HEK293T (cell line): ENCODE measurements at regions not wholly inside any gene's neighbourhood (a gene's known extent, or its start where the extent isn't known, plus 50 kb on each side); places are given as distances from the start of the nearest gene placed in this dataset.

ENCODE experiments used
- CTCF ChIA-PET: fragments of 350-600 bp; formaldehyde crosslinking; extraction: SDS; loops from one replicate; lab custom pipeline; 2021; ENCODE audit warnings: antibody characterized with exemption, inconsistent platforms; lab: Yijun Ruan, JAX
- POLR2A ChIA-PET: fragments of 350-600 bp; formaldehyde crosslinking; extraction: SDS; loops from one replicate; lab custom pipeline; 2020; ENCODE audit warnings: antibody characterized with exemption, inconsistent platforms; lab: Yijun Ruan, JAX
- DNase-seq: peaks from one replicate; pipeline ENCODE4 v3.0.0; 2012; ENCODE audit warnings: mixed read lengths; ENCODE audit errors: extremely low spot score
- ARNT ChIP-seq: fragments of 450-650 bp; IDR thresholded peaks from 2 replicates; pipeline ENCODE4 v1.6.1; 2017; ENCODE audit warnings: mild to moderate bottlenecking
- BHLHE40 ChIP-seq: fragments of 450-650 bp; IDR thresholded peaks from 2 replicates; pipeline ENCODE4 v1.6.1; 2016; ENCODE audit warnings: mild to moderate bottlenecking, moderate library complexity, borderline replicate concordance
- CTBP1 ChIP-seq: fragments of 450-650 bp; IDR thresholded peaks from 2 replicates; pipeline ENCODE4 v1.6.1; 2016; ENCODE audit warnings: borderline replicate concordance
- ELF4 ChIP-seq: fragments of 450-650 bp; IDR thresholded peaks from 2 replicates; pipeline ENCODE4 v1.6.1; 2017; ENCODE audit warnings: antibody characterized with exemption
- FOXA1 ChIP-seq: fragments of 450-650 bp; IDR thresholded peaks from 2 replicates; pipeline ENCODE4 v1.6.1; 2016; ENCODE audit warnings: mild to moderate bottlenecking
- FOXK2 ChIP-seq: fragments of 450-650 bp; IDR thresholded peaks from 2 replicates; pipeline ENCODE4 v1.6.1; 2016; ENCODE audit warnings: mild to moderate bottlenecking
- FOXM1 ChIP-seq: fragments of 450-650 bp; IDR thresholded peaks from 2 replicates; pipeline ENCODE4 v1.6.1; 2017; ENCODE audit warnings: mild to moderate bottlenecking, borderline replicate concordance
- HDGF ChIP-seq: fragments of 450-650 bp; IDR thresholded peaks from 2 replicates; pipeline ENCODE4 v1.6.1; 2017; ENCODE audit warnings: antibody characterized with exemption, borderline replicate concordance
- L3MBTL2 ChIP-seq: fragments of 450-650 bp; conservative IDR thresholded peaks from 2 replicates; pipeline ENCODE4 v1.6.1; 2016; ENCODE audit warnings: mild to moderate bottlenecking
- LEF1 ChIP-seq: fragments of 450-650 bp; IDR thresholded peaks from 2 replicates; pipeline ENCODE4 v1.6.1; 2017; ENCODE audit warnings: mild to moderate bottlenecking, borderline replicate concordance
- NFRKB ChIP-seq: fragments of 450-650 bp; IDR thresholded peaks from 2 replicates; pipeline ENCODE4 v1.6.1; 2016; ENCODE audit warnings: mild to moderate bottlenecking, moderate library complexity
- PKNOX1 ChIP-seq: fragments of 450-650 bp; IDR thresholded peaks from 2 replicates; pipeline ENCODE4 v1.6.1; 2016
- SP1 ChIP-seq: fragments of 450-650 bp; IDR thresholded peaks from 2 replicates; pipeline ENCODE4 v1.6.1; 2017
- SUZ12 ChIP-seq: fragments of 450-650 bp; IDR thresholded peaks from 2 replicates; pipeline ENCODE4 v1.6.1; 2016; ENCODE audit warnings: mild to moderate bottlenecking
- TARDBP ChIP-seq: fragments of 450-650 bp; IDR thresholded peaks from 2 replicates; pipeline ENCODE4 v1.6.1; 2016
- ZNF384 ChIP-seq: fragments of 450-650 bp; IDR thresholded peaks from 2 replicates; pipeline ENCODE4 v1.6.1; 2016

GRCh38 chr2:6454286-6454990, 411.3 kb downstream of the CMPK2 start:
- DNase-seq: no peak
- POLR2A ChIA-PET: no interaction called here
- TF ChIP-seq ELF4: no peak
- no peak for TF ChIP-seq LEF1
- no peak for TF ChIP-seq ARNT
- TF ChIP-seq NFRKB: no peak
- TF ChIP-seq FOXK2: no peak
- no peak for TF ChIP-seq SUZ12
- TF ChIP-seq CTBP1: no peak
- no peak for TF ChIP-seq SP1
- TF ChIP-seq PKNOX1: no peak
- no peak for TF ChIP-seq TARDBP
- no peak for TF ChIP-seq ZNF384
- no peak for TF ChIP-seq BHLHE40
- TF ChIP-seq FOXA1: no peak
- no peak for TF ChIP-seq HDGF
- TF ChIP-seq FOXM1: no peak
- TF ChIP-seq L3MBTL2: no peak
- CTCF ChIA-PET: no interaction called here

DNA sequence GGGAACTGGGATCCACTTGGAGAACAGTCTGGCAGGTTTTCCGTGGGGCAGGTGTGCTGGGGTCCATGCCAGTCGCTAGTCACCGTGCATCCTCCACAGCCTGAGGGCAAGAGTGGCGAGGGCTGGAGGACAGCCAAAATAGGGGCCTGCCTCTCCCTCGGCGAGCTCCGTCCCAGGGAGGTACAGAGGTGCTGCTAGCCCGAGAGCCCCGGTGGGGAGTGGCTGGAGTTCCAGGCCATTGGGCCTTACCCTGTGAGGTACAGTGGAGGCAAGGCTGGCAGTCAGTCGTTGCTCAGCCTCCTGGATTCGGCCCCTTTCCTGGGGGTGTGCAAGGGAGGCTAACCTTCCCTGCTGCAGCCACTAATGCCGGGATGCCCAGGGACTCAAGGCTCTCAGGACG, 406.6 kb downstream of the CMPK2 start:
- TF ChIP-seq PKNOX1: no peak
- TF ChIP-seq SUZ12: no peak
- TF ChIP-seq ZNF384: no peak
- TF ChIP-seq ARNT: no peak
- TF ChIP-seq HDGF: no peak
- TF ChIP-seq ELF4: no peak
- TF ChIP-seq CTBP1: no peak
- TF ChIP-seq TARDBP: no peak
- TF ChIP-seq SP1: no peak
- no peak for TF ChIP-seq L3MBTL2
- no peak for TF ChIP-seq BHLHE40
- TF ChIP-seq FOXA1: no peak
- TF ChIP-seq FOXK2: no peak
- TF ChIP-seq FOXM1: no peak
- CTCF ChIA-PET: no interaction called here
- POLR2A ChIA-PET: no interaction called here

DNA sequence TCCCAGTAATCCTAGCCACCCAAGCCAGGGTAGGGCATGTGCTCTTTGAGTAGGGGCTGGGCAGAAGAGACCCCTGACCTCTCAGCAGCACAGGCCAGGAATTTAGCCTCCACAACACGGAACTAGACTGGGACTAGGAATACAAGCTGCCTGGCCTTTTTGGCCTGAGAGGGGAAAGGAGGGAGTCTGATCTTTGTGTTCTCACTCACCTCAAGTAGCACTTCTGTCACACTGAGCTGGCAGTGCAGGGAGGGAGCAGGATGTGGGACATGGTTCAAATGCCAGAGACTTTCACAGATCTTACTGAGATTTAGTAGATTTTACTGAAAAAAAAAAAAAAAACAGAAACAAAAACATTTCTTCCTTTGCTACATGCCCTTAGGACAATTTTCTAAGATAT, 395.2 kb downstream of the CMPK2 start:
- CTCF ChIA-PET: no interaction called here
- no peak for TF ChIP-seq ELF4
- no peak for TF ChIP-seq CTBP1
- no peak for TF ChIP-seq BHLHE40
- TF ChIP-seq NFRKB: no peak
- TF ChIP-seq FOXA1: no peak
- no peak for TF ChIP-seq HDGF
- no peak for TF ChIP-seq ZNF384
- TF ChIP-seq TARDBP: no peak
- TF ChIP-seq FOXK2: no peak
- no peak for TF ChIP-seq L3MBTL2
- no peak for TF ChIP-seq ARNT
- TF ChIP-seq LEF1: no peak
- TF ChIP-seq SUZ12: no peak
- no peak for TF ChIP-seq FOXM1
- no peak for TF ChIP-seq SP1
- no peak for TF ChIP-seq PKNOX1
- POLR2A ChIA-PET: no interaction called here
- no peak for DNase-seq

More for the DNA sequence above, 406.6 kb downstream of the CMPK2 start:
- no peak for DNase-seq

DNA sequence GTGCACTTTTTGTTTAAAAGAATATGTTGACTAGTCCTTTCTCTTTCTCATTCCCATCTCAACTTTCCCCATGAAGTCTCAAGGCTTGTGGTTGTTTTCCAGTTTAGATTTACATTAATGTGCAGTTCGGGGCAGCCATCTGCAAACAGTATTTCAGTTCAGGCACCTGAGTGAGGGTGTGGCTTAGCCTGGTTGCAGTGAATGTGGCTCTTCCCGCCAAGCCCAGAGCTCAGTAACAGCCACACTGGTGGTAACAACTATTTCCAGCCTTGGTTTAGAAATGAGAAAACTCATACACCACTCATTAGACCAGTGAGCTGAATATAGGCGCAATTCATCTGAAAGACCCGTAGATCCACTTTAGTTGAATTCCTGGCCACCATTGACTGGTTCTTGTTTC, 394.3 kb downstream of the CMPK2 start:
- no peak for DNase-seq
- no peak for TF ChIP-seq ZNF384
- no peak for TF ChIP-seq HDGF
- no peak for TF ChIP-seq ARNT
- TF ChIP-seq BHLHE40: no peak
- no peak for TF ChIP-seq FOXA1
- no peak for TF ChIP-seq PKNOX1
- TF ChIP-seq FOXM1: no peak
- TF ChIP-seq TARDBP: no peak
- TF ChIP-seq L3MBTL2: no peak
- no peak for TF ChIP-seq FOXK2
- TF ChIP-seq CTBP1: no peak
- no peak for TF ChIP-seq SP1
- no peak for TF ChIP-seq ELF4
- no peak for TF ChIP-seq NFRKB
- no peak for TF ChIP-seq SUZ12
- TF ChIP-seq LEF1: no peak
- CTCF ChIA-PET: no interaction called here
- POLR2A ChIA-PET: no interaction called here

DNA sequence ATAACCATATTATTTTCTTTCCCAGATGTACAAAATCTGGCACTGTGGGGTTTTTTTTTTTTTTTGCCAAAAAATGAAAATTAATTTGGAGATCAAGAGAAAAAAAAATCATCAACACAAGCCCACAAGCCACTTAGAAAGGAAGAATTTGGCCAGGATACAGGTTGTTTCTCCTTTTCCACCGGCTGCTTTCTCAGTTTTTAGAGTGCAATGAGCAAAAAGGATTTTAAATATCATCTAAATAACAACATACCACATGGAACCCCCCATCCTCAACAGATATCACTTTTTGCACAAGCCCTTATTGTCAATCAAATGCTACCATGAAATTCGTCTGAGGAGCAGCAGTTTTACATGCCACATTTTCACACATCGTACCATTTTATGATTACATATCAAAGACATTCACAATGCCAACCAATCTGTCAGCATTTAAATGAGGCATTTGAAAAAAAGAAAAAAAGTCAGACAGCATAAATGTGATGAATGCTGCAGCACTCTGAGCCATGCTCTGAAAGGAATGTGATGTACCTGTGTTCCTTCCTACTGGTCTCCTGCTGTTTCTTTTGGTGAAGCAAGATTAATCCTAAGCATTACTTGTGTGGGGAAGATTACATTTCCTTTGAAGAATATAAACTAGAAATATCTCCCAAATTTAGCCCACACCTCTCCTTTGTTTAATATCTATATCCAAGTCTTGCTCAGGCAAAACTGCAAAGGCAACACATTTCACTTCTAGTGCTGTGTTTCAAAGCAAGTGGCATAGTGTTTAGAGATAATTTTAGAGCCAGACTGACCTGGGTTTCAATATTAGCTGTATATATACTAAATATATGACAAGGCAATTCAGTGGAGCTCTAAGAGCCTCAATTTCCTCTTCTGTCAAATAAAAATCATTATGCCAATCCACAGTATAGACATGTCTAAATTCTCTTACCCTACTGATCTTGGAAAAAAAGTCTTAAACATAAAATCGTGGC, 391.3 kb downstream of the CMPK2 start:
- TF ChIP-seq TARDBP (no peak), L3MBTL2 (no peak), SP1 (no peak), ELF4 (no peak), FOXM1 (no peak), PKNOX1 (no peak), NFRKB (no peak), ZNF384 (no peak), SUZ12 (no peak), HDGF (no peak), LEF1 (no peak), FOXA1 (no peak), BHLHE40 (no peak), CTBP1 (no peak)
- ChIA-PET CTCF (no interaction called here), POLR2A (no interaction called here)
- DNase-seq: no peak
